ENCODE measurements at regions not wholly inside any gene's neighbourhood (a gene's known extent, or its start where the extent isn't known, plus 50 kb on each side); places are given as distances from the start of the nearest gene placed in this dataset.
"Not testable (repeated sequence)": the region's sequence is repeated elsewhere in the genome, so short reads cannot be mapped to it uniquely, and the experiment has no call there.

DNA sequence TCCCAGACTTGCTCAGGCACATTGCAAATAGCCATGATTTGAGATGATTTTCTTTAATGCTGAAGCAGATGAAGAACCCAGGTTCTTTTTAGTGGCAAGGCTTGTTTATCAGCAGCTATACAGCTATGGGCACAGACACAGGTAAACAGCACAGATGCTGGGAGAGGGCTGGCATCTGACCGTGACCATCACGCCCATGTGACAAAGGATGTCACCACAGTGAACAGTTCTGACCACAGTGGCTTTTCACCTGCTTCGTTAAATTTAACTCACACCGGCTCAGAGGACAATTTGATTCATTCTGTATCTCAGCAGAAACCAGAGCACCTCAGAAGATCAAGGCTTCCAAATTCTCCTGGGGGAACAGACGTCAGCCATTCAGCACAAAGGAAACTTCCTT is 142.6 kb downstream of the CDH26 start:
- no peak for DNase-seq

DNA sequence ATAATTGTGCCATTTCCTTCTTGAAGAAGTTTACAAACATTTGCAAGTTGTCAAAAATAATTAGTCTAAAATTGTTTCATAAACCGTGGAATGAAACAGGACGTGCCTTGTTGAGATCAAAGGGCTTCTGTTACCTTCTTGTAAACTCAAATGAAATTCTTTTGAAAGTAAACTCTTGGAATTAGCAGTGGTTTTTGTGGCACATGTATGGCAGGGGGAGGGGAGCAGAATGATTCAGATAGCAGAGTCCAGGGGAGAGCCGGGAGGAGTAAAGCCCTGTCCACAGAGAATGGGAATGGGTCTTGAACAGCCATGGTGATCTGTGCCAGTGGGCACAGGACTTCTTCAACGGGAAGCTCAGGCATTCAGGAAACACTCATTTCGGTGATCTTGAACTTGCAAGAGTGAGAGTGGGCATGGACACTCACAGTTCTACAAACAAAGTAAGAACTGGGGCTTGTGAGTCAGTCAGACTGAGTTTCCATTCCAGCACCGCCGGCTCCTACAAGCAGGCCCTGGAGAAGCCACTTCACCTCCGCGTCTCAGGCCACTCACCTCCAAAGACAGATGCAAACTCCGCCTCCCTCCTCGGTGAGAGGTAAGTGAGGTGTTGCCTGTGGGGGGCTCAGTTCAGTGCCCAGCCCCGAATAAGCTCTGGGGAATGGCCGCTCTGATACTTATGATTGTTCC is 143.1 kb downstream of the CDH26 start:
- no peak for DNase-seq

DNA sequence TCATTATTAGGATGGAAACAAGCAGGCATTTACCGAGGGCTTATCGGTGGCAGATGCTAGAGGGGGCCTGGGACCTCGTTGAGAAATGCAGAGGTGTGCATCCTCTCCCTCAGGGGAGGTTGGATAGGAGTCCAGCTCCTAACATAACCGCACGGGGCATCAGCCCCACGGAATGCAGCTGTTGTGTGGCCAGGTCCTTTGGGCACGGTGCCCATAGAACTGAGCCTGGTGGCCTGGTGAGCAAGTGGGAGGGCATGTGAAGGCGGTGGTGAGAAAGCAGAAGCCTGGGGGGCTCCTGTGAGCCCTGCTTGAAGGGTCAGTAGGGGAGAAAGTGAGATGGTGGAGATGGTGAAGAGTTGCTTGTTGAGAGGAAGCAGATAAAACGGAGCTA is 143.7 kb downstream of the CDH26 start:
- DNase-seq, result no peak

DNA sequence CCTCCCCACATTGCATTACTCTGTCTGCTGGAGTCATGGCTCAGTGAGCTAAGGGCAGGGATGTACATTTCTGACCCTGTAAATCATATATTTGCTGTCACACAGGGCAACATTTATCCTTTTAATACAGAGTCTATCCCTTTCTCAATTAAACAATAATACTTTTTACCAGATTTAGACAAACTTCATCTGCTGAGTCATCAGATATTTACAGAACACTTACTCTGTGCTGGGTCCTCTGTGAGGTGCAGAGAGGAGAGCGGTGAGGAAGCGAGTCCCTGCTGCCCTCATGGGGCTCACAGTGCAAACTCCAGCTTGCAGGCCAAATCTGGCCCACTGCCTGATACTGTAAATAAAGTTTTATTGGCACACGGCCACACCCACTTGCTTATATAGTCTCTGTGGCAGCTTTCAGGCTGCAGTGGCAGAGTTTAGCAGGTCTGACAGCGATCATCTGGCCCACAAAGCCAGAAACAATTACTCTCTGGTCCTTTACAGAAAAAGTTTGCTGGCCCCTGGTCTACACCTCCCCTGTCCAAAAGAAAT is 144.5 kb downstream of the CDH26 start:
- DNase-seq, result no peak

DNA sequence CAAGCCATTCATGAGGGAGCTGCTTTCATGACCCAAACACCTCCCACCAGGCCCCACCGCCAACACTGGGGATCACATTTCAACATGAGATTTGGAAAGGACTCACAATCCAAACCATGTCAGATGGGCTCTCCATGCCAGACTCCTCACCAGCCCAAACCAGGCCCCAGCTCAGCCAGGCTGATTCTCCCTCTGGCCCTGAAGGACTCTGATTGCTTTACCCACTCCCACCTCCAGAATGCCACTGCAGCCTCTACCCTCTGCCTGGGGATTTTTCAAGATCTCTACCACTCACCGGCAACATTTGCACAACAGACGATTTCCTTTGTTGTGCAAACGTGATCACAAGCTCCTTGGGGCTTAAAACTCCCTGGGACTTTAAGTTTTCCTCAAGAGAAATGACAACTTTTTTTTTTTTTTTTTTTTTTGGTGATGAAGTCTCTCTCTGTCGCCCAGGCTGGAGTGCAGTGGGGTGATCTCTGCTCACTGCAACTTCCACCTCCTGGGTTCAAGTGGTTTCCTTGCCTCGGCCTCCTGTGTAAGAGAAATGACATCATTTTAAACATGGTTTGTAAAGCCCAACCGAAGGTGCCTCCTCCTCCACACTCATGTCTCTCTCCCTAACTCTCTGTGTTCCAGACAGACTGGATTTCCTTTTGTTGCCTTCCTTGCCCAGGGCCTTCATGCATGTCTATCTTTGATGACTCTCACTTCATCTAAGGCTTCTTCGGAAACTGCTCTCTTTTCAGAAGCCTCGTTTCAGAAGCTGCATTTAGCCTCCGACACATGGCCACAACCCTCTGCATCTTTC is 147.0 kb downstream of the CDH26 start:
- DNase-seq, result no peak

DNA sequence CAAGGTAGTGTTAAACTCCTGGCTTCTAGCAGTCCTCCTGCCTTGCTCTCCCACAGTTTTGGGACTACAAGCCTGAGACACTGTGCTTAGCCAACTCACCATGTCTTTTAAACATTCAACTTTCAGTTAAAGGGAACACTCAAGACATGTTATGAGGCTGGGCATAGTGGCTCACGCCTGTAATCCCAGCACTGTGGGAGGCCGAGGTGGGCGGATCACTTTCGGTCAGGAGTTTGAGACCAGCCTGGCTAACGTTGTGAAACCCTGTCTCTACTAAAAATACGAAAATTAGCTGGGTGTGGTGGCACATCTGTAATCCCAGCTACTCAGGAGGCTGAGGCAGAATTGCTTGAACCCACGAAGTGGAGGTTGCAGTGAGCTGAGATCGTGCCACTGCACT is 148.0 kb downstream of the CDH26 start:
- not testable (repeated sequence) for DNase-seq

DNA sequence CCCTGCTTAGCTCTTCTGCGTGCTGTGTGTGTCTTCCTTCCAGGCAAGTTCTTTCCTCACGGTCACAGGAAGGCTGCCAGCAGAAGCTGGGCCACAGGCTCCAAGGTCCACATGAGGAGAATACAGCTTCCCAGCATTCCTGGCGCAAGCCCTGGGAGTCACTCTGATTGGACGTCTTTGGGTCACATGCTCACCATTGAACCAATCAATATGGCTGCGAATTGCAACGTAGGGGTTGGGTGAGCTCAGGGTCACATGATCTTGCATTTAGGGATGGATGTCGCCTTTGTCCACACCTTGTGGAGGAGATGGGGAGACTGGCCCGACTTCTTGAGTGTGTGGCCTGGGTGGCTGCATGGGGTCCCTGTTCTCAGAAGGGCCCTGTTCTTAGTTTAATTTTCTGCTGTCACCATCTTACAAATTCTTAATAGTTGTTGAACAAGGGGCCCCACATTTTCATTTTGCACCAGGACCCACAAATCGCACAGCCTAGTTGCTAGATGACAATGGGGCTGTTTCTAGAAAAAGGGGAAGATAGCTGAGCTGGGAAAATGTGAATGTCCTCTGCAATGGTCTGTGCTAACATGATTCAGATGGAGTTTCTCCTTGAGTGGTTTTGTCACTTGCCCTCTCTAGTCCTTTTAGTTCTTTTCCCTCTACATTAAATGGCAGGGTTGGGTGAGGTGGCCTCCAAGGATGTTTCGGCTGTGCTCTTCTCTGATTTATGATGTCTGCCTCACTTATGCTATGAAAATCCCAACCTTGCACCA is 149.6 kb downstream of the CDH26 start:
- no peak for DNase-seq

DNA sequence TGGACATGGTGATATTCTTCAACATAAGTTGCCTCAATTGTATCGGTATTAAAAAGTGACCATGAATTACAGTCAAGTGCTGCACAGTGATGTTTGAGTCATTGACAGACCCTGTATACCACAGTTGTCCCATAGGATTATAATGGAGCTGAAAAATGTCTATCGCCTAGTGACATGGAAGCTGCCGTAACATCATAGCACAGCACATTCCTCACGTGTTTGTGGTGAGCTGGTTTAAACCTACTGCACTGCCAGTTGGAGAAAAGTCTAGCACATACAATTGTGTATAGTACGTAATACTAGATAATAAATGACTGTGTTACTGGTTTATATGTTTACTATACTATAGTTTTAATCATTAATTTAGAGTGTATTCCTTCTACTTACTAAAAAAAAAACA is 150.2 kb downstream of the CDH26 start:
- no peak for DNase-seq

DNA sequence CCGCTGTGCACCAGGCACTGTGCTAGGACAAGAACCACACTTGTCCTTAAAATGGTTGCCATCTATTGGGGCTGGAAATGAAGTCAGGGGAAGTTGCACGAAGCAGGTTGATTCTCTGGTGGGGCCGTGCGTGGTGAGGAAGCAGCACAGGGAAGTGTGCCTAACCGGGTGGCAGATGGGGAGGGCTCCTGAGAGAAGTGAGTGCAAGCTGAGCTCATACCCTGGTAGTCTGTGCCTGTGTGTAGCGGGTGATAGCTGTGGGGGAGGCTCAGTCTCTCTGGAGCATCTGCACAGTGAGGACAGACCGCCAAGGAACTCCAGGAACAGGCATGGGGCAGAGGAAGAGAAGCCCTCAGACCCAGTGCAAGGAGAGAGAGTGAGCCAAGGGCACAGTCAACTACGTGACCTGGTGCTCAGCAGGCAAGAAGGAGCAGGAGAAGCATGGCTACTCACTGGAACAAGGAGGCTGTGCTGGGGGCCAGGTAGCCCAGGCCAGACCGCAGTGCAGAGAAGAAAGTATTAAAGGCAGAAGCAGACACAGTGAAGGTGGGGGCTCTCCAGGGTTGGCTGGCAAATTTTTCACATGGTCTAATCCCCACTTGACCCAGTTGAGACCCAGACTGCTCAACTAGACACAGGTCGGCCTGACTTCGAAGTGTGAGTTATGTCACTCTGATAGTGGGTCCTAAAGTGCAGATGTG is 155.0 kb downstream of the CDH26 start:
- no peak for DNase-seq

DNA sequence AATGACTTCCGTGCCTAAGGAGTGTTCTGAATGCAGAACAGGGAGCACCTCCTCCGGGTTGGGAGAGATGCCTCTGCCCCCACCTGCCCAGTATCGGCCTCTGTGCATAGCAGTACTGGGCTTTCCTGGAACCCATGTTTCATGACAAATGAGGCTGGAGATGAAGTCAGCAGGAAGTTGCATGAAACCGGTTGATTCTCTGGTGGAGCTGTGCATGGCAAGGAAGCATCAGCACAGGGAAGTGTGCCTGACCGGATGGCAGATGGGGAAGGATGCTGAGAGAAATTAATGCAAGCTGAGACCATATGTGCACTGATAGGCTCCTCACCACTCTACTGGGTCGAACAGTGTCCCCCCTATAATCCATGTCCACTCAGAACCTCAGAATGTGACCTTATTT is 155.5 kb downstream of the CDH26 start:
- DNase-seq, result no peak

DNA sequence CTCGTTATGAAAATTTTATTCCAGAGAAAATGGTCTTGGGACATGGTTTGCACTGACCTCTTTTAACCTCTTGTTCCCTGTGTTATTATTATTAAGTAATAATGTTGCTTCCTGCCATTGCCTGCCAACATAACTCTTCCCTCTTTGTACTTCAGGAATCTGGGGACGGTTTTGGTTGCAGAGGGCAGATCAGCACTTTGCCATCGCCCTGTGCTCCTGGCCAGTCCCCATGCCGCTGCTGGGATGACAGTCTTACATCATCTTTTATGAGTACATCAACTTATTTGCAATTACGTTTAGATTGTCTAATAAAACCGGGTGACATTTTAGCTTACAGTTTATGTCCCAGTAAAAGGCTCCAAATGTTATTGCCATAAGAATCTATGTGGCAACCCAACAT is 157.2 kb downstream of the CDH26 start:
- no peak for DNase-seq

DNA sequence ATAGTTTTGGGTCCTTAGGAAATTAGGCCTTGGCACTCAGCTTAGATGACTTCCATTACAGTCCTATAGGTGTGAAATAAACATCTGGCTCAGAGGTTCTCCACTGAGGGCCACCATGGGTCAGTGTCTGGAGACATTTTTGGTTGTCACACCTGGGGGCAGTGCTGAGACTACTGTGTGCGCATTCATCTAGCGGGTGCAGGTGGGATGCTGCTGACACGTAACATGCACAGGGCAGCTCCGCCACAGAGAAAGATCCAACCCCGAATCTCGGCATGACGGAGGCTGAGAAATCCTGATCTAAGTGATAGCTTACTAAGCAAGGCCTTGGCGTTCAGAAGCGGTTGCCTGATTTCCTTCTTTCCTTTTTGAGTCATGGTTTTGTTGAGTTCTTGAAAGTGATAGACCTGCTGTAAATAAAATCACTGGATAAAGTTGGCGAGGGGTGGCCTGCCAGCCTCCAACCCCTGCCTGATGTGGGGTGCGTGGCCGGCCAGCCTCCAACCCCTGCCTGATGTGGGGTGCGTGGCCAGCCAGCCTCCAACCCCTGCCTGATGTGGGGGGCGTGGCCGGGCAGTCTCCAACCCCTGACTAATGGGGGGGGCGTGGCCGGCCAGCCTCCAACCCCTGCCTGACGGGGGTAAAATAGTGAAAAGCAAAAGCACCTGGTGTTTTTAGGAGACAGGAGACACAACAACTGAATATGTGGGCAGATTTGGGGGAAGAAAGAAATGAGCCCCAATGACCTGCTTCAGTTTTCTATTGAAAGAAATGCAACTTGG is 158.1 kb downstream of the CDH26 start:
- no peak for DNase-seq

DNA sequence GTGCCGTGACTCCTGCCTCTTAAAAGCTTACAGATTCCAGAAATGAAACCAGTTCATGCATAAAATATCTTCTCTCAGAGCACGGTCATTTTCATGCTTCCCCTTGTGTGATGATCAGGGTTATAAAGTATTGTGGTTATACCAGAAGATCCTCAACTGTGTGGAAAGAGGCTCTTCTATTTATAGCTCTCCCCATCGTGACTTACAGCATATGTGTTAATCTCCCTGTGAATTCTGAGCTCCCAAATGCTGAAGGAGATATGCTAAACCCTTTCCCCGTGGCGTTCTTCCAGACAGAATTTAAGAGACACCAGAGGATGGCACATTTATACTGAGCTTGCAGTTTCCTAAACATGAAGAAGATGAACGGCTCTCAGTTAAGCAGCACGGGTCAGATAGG is 158.8 kb downstream of the CDH26 start:
- no peak for DNase-seq

DNA sequence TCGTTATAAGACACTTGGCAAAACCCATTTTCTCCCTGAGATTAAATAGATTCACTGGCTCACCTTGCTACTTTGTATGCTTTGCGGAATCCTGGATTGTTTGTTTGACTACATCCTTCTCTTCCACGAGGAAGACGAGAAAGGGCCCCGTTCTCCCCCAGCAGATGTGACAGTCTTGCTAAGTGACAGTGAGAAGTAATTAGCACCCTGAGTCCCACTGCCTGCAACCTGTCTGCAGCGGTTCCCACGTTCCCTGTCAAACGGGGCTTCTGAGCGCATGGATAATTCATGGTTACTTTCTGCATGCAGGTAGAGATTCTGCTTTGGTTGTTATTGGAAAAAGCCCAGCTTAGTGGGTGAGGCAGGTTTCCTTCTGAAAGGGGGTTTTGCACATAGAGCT is 163.7 kb downstream of the CDH26 start:
- DNase-seq, result no peak

DNA sequence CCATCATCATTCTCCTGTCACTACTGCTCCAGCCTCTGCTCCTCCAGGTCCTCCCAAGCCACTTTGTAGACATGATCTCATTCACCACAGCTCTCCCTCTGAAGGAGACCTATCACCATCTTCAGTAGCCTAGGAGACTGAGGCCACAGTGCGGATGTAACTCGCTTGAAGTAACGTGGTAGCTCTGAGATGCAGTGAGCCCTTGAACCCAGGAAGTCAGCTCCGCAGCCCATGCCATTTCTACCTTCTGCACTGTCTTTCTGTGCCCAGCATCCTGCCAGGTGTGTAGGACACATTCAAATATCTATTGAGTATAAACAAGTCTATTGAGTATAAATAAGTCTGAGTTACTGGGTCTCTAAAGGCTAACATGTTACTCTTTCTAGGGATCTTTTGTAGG is 164.4 kb downstream of the CDH26 start:
- no peak for DNase-seq

DNA sequence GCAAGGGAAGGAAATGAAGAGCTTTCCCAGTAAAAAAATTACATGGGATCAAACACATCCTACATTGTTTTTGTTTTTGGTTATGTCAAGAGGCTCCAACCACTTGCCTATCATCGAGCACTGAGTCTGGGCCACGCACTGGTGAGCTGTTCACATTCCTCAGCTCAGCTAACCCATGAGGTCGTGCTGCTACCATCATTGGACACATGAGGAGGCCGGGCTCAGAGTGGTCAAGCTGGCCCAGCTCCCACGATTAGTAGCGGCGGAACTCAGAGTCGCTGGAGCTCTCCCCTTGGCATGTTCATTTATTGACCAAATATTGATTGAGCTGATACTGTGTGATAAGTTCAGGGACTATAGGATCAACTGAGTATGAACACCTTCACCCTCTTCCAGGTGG is 164.9 kb downstream of the CDH26 start:
- no peak for DNase-seq

DNA sequence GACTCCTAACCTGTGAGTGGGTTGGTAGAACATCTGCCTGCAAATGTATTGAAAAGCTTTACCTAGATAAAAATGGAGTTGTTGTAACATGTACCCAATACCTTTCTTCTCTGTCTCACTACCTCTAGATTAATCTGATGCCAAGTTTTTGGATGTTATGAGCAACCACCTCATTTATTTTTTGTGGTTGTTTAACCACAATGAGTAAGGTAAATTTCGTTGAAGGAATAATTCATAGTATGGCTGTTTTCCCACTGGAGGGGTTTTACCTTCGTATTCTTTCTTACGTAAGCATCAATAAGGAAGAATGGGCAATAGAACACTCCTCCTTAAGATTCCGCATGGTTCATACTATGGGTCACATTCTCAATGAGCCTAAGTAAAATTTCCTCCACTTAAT is 165.4 kb downstream of the CDH26 start:
- no peak for DNase-seq

DNA sequence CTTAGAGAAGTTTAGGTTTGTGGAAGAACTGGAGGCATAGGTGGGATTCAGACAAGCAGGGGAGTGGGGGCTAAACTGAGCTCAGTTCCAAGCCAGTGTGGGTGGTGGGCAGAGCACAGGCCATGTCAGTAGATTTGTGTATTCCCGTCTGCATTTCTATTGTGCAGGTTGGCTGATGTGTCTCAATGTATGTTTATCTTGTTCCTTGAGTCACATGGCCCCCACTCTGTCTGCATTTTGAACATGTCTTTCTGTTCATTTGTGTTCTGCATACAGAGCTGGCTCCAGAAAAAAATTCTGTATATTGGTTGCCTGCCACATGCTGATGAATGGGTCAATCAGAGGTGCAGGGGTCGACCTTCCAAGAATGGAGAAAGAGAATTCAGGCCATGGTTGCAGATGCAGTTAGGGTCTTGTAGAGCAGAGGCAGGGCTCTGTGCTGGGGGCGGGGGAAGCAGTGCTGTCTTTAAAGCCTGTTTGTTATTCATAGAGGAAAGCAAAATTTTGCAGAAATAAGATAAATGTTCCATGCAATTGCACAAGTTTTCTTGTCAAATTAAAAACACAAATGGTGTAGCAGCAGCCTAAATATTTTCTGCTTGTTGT is 166.7 kb downstream of the CDH26 start:
- DNase-seq, result no peak

DNA sequence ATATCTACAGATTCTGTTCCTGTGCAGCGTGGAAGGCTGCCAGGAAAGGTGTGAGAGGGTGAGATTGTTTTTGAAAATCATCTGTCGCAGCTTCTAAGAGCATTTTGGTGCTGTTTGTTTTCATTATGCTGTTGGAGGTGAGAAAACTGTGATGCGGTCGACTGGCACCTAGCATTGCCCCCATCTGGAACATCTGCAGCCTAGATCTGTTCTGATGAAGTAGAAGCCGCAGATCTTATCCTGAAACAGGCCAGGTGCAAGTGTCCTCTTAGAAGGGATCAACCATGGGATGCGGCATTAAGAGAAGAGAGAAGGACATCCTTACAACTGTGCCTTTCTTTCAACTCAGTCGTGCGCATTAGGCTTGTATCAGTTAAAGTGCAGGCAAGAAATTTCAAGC is 167.3 kb downstream of the CDH26 start:
- DNase-seq, result no peak

DNA sequence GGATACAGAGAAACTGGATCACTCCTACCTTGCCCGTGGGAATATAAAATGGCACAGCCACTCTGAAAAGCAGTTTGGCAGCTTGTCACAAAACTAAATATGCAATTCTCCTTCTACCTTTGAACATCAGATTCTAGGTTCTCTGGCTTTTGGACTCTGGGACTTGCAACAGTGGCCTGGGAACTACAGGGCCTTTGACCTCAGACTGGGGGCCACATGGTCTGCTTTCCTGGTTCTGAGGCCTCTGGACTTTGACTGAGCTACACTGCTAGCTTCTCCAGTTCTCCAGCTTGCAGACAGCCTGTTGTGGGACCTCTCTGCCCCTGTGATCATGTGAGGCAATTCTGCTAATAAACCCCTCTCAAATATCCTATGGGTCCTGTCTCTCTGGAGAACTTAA is 168.8 kb downstream of the CDH26 start:
- no peak for DNase-seq

DNA sequence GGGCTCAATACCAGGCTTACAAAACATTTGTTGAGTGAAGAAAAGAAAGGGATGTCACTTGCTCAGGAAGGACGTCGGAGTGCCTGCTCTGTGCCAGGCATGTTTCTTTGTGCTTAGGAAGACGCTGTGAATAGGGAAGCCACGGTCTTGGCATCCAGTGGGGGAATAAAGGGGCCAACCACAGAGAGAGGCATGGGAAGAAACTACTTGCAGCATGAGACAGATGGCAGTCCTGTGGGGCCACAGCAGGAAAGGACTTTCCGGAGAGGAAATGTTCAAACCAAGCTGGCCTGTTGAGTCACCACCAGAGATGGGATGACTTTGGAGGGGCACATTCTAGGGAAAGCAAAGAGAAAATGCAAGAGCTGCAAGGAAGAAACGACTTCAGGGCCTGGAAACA is 173.2 kb downstream of the CDH26 start:
- no peak for DNase-seq

All from NCI-H2081 treated with DMSO at 0.1 percent for 48 hours (cell line).